GM13977 (cell line): ENCODE measurements at regions not wholly inside any gene's neighbourhood (a gene's known extent, or its start where the extent isn't known, plus 50 kb on each side); places are given as distances from the start of the nearest gene placed in this dataset.

Experiments
- DNase-seq: peaks from one replicate; pipeline ENCODE4 v3.0.0; 2012; ENCODE audit warnings: low spot score
- in situ Hi-C: fragments of 300-500 bp; cut with MboI; formaldehyde crosslinking; loops from one replicate; pipeline ENCODE4 v1.12.0; 2022; ENCODE audit warnings: low sequenced_read_pairs, low pct_unique_long_range_greater_than_20kb, mixed read lengths, inconsistent platforms; ENCODE audit not compliant: unreplicated experiment
- TF ChIP-seq, protein P1 (sequence below): IDR thresholded peaks from 2 replicates; pipeline ENCODE4 v1.5.1; 2012; ENCODE audit warnings: mild to moderate bottlenecking, control low read depth; ENCODE audit not compliant: insufficient read depth; ENCODE audit errors: extremely low read depth, missing control alignments

- DNase-seq, result no peak
- in situ Hi-C loops, result no loop called here
- TF ChIP-seq, protein P1, sequence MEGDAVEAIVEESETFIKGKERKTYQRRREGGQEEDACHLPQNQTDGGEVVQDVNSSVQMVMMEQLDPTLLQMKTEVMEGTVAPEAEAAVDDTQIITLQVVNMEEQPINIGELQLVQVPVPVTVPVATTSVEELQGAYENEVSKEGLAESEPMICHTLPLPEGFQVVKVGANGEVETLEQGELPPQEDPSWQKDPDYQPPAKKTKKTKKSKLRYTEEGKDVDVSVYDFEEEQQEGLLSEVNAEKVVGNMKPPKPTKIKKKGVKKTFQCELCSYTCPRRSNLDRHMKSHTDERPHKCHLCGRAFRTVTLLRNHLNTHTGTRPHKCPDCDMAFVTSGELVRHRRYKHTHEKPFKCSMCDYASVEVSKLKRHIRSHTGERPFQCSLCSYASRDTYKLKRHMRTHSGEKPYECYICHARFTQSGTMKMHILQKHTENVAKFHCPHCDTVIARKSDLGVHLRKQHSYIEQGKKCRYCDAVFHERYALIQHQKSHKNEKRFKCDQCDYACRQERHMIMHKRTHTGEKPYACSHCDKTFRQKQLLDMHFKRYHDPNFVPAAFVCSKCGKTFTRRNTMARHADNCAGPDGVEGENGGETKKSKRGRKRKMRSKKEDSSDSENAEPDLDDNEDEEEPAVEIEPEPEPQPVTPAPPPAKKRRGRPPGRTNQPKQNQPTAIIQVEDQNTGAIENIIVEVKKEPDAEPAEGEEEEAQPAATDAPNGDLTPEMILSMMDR, result no peak
Measured at GRCh38 chr5:44868541-44868940, 59.8 kb downstream of the MRPS30 start.

- TF ChIP-seq, protein P1, result no peak
- in situ Hi-C loops, result no loop called here
- no peak for DNase-seq
Measured at GRCh38 chr5:44869928-44870327, 61.2 kb downstream of the MRPS30 start.

GRCh38 chr5:44870430-44870829, 61.7 kb downstream of the MRPS30 start:
- DNase-seq, result no peak
- in situ Hi-C loops, result no loop called here
- TF ChIP-seq, protein P1, result no peak

DNA sequence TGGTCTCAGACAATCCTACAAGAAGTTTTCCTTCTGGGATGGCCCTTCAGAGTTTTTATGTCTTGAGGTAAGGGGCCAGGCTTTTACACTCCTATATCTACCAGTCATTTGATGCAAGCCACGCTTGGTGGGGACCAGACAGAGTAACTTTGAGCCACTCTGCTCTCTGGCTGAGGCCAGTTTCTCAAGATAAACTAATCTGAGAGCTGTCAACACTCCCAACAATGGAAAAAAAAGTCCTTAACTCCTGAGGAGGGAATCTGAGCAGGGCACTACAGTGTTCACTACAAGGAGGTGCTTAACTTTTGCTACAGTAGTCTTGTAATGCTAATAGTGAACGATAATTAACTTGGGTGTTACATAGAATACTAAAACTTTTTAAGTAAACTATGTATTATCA, 62.7 kb downstream of the MRPS30 start:
- TF ChIP-seq, protein P1, result no peak
- no peak for DNase-seq
- in situ Hi-C loops, result no loop called here

DNA sequence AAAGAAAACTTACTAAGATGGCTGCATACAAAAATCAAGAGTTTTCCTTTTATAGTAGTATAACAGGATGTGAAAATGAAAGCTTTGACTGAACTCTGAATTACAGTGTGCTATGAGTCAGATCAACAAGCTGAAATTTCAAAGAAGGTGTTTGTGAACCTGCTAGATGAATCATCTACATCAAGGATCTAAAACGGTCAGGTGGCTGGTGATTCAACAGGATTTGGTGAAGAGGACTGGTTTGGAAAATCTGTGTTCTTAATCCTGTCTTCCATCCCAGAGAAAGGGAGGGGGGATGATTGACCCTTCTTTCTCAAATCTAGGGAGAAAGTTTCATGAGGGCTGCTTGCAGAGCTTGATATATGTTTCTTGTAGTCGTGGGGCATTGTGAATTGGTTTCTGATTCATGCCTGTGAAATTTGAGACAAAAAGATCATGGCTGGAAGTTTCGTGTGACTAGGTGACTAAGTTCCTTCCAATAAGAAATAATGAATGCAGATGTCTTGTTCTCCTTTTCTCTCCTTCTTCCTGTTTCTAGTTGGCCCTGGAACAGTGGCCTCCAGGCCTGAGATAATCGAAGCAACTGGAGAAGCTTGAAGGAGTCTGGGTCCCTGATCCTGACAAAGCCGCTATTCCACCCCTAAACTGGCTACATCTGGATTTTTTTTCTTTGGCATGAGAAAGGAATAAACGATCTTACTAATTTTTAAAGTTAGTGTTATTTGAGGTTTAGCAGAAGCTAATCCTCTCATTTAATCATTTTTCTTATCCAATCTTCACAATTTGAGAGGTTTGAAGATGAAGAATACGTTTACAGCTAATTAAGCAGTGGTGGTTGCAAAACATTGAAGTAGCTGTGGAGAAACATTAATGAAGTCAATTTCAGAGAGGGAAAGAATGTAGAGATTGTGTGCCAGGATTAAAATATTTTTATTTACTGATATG, 67.2 kb downstream of the MRPS30 start:
- in situ Hi-C loops, result no loop called here

DNA sequence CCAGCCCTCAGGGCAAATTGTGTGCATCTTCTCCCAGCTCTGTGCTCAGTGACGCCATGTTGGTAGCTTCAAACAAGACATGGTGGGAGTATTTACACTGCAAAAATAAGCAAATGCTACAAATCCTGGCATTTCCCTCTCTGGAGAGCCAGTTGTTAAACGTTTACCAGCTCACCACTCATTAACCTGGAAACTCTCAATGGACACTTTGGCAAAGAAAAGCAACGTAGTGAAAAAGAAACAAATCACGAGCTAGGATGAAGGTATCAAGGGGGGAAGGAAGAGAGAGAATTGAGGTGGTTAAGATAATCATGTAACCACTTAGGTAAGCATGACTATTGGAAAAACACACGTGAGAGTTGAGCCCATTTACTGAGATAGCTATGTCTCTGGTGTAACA, 72.5 kb downstream of the MRPS30 start:
- TF ChIP-seq, protein P1, result no peak
- in situ Hi-C loops, result no loop called here
- no peak for DNase-seq

More for the DNA sequence above, 67.2 kb downstream of the MRPS30 start:
- TF ChIP-seq, protein P1, result no peak
- peak; percentile 62 for DNase-seq
